ENCODE measurements at regions not wholly inside any gene's neighbourhood (a gene's known extent, or its start where the extent isn't known, plus 50 kb on each side); places are given as distances from the start of the nearest gene placed in this dataset.

DNA sequence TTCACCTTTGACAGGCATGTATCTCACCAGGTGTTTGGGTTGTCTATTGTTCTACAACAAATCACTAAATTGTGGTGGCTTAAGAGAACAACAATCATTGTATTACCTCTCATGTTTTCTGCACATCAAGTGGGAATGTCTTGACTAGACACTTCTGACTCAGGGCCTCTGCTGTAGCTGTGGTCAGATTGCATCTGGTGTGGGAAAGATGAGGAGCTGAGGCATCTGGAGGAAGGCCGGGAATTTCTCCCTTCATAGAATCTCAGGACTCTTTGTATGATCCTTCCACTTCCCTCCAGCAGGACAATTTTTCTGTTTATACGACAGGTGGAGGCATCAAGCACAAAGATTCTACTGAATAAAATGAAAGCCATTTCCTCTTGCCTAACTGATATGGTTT is 511.8 kb upstream of the NBEA start:
- TF ChIP-seq, protein P1, sequence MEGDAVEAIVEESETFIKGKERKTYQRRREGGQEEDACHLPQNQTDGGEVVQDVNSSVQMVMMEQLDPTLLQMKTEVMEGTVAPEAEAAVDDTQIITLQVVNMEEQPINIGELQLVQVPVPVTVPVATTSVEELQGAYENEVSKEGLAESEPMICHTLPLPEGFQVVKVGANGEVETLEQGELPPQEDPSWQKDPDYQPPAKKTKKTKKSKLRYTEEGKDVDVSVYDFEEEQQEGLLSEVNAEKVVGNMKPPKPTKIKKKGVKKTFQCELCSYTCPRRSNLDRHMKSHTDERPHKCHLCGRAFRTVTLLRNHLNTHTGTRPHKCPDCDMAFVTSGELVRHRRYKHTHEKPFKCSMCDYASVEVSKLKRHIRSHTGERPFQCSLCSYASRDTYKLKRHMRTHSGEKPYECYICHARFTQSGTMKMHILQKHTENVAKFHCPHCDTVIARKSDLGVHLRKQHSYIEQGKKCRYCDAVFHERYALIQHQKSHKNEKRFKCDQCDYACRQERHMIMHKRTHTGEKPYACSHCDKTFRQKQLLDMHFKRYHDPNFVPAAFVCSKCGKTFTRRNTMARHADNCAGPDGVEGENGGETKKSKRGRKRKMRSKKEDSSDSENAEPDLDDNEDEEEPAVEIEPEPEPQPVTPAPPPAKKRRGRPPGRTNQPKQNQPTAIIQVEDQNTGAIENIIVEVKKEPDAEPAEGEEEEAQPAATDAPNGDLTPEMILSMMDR (IDR thresholded peaks at IDR 0.05): no peak
- DNase-seq (ENCODE audit: extremely low spot score in 2 of 2): no peak
- intact Hi-C loops (cut with DNase I): no loop called here
- H3K4me1 ChIP-seq: no peaks in the 10 kb centered on the region
- no peak overlapping the region for H3K27ac ChIP-seq
- H3K36me3 ChIP-seq: no peaks in the 10 kb centered on the region
- no peaks in the 10 kb centered on the region for H3K27me3 ChIP-seq
- H3K9me3 ChIP-seq: no peaks in the 10 kb centered on the region
- H3K4me3 ChIP-seq: no peak overlapping the region

DNA sequence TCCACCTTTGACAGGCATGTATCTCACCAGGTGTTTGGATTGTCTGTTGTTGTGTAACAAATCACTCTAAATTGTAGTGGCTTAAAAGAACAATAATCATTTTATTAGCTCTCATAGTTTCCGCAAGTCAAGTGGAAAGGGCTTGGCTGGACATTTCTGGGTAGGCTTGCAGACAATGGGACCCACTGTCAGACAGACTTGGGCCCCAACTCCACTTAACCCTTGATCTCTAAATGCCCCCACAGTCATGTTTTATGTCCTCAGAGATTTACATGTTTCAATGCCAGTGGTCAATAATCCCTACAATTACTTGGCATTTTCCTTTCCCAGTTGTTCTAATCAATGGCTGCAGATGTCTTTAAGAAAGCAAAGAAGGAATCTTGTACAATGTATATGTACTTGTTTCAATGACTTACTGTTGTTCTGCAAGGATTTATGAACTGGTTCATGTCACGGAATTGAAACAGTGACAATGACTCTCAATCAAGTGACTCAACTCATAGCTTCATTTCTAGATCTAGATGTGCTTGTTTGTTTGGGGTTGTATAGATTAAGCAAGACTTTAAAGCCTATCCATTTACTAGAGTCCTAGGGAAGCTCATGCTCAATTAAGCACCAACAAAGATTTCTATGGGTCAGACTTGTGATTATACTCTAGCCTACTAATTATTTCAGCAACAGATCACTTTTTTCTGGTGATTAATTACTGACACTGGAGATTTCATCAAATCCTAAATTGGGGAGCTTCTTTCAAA is 510.1 kb upstream of the NBEA start:
- no peak overlapping the region for H3K4me3 ChIP-seq
- no peak for DNase-seq (ENCODE audit: extremely low spot score in 2 of 2)
- TF ChIP-seq, protein P1 (IDR thresholded peaks at IDR 0.05): no peak
- no peak for TF ChIP-seq POLR2AphosphoS5 (IDR thresholded peaks at IDR 0.05; ENCODE audit: insufficient read depth in 1 of 2, low read depth in 1 of 2)
- TF ChIP-seq POLR2A (IDR thresholded peaks at IDR 0.05): no peak
- no peaks in the 10 kb centered on the region for H3K9me3 ChIP-seq
- H3K36me3 ChIP-seq: no peaks in the 10 kb centered on the region
- H3K4me1 ChIP-seq: no peaks in the 10 kb centered on the region
- intact Hi-C loops (cut with DNase I): no loop called here
- no peaks in the 10 kb centered on the region for H3K27me3 ChIP-seq
- no peak overlapping the region for H3K27ac ChIP-seq

DNA sequence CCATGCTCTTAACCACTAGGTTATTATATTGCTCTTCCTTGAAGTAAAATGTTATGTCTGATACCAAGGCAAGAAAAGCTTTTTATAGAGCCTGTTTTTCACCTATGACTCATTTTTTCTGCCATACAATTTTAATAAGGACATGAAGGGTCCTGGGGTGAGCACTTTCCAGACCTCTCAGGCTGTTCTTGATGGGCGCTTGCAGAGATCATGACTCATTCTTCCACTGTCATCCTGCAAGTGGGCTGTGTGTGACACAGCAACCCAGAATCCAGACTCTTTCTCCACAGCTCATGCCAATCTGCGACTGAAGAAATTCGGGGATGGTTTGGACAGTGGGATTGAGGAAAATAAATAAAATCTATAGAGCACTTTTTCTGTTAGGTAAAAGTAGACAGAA is 506.7 kb upstream of the NBEA start:
- no peak for DNase-seq (ENCODE audit: extremely low spot score in 2 of 2)
- Histone ChIP-seq H3K36me3 (no peaks in the 10 kb centered on the region), H3K27ac (no peak overlapping the region), H3K4me1 (no peaks in the 10 kb centered on the region), H3K9me3 (no peaks in the 10 kb centered on the region), H3K27me3 (no peaks in the 10 kb centered on the region), H3K4me3 (no peak overlapping the region)
- TF ChIP-seq POLR2A (IDR thresholded peaks at IDR 0.05) (no peak), POLR2AphosphoS5 (IDR thresholded peaks at IDR 0.05; ENCODE audit: insufficient read depth in 1 of 2, low read depth in 1 of 2) (no peak)
- TF ChIP-seq, protein P1 (IDR thresholded peaks at IDR 0.05): no peak
- intact Hi-C loops (cut with DNase I): no loop called here

DNA sequence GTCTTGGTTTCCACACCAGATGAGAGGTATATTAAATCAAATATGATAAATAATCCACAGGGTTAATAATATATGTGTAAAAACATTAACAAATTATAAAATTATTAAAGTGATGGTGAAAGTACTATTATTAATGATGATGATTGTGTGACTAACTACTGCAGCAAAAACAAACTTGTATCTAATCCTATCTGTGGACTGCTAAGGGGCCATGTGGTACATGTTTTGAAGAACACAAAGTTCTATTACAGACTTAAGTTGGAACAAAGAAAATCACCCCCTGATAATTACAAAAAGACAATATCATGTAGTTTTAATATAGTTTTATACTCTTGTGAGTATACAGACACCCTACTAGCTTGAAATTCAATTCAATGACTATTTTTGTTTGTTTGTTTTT is 504.2 kb upstream of the NBEA start:
- no peak for DNase-seq (ENCODE audit: extremely low spot score in 2 of 2)
- TF ChIP-seq, protein P1 (IDR thresholded peaks at IDR 0.05): no peak
- TF ChIP-seq POLR2AphosphoS5 (IDR thresholded peaks at IDR 0.05; ENCODE audit: insufficient read depth in 1 of 2, low read depth in 1 of 2) (no peak), POLR2A (IDR thresholded peaks at IDR 0.05) (no peak)
- H3K27me3 ChIP-seq: no peaks in the 10 kb centered on the region
- H3K9me3 ChIP-seq: no peaks in the 10 kb centered on the region
- H3K36me3 ChIP-seq: no peaks in the 10 kb centered on the region
- intact Hi-C loops (cut with DNase I): no loop called here
- H3K4me1 ChIP-seq: no peaks in the 10 kb centered on the region
- no peak overlapping the region for H3K27ac ChIP-seq
- H3K4me3 ChIP-seq: no peak overlapping the region

DNA sequence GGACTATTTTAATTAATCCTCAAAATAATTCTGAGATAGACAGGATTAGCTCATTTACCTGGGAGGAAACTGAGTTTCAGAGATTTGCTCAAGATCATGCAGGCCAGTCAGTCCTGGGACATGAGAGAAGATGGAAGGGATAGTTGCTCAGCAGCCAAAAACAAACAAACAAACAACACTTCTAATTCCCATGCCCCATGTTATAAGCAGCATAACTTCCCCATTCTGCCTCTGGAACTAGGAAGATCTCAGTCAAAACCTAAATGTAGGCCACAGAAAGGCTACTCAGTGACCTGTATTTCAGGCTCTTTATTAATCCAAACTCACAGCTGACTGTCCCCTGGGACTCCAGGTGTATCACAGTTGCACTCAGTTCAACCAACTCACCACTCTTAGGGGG is 489.2 kb upstream of the NBEA start:
- intact Hi-C loops (cut with DNase I): no loop called here
- H3K36me3 ChIP-seq: no peaks in the 10 kb centered on the region
- H3K27me3 ChIP-seq: no peaks in the 10 kb centered on the region
- TF ChIP-seq POLR2AphosphoS5 (IDR thresholded peaks at IDR 0.05; ENCODE audit: insufficient read depth in 1 of 2, low read depth in 1 of 2) (no peak), POLR2A (IDR thresholded peaks at IDR 0.05) (no peak)
- TF ChIP-seq, protein P1 (IDR thresholded peaks at IDR 0.05): no peak
- no peak overlapping the region for H3K27ac ChIP-seq
- DNase-seq (ENCODE audit: extremely low spot score in 2 of 2): no peak
- no peak overlapping the region for H3K4me3 ChIP-seq
- no peaks in the 10 kb centered on the region for H3K4me1 ChIP-seq
- H3K9me3 ChIP-seq: no peaks in the 10 kb centered on the region

Measured in vagina (tissue), 2 donors.